GM21423 (cell line): ENCODE measurements at regions not wholly inside any gene's neighbourhood (a gene's known extent, or its start where the extent isn't known, plus 50 kb on each side); places are given as distances from the start of the nearest gene placed in this dataset.

Source experiments
- ATAC-seq: cut with Tn5 transposase; IDR thresholded peaks from one replicate; pipeline ENCODE4 v1.9.1; 2021; ENCODE audit warnings: mild to moderate bottlenecking, moderate library complexity; ENCODE audit not compliant: unreplicated experiment

DNA sequence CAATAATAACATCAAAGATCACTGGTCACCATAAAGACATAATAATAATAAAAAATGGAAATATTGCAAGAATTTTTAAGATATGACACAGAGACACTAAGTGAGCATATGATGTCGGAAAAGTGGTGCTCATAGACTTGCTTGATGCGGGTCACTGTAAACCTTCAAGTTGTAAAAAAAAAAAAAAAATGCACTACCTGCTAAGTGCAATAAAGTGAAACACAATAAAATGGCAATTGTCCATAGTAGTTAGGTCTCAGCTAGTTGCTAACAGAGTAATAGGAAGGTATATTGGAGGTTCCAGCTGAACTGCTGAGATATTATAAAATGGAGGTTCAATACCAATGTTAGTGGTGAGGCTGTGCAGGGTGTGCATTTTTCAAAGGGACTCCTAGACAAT lies 146.6 kb upstream of the MRPS22 start:
- no peak for ATAC-seq

DNA sequence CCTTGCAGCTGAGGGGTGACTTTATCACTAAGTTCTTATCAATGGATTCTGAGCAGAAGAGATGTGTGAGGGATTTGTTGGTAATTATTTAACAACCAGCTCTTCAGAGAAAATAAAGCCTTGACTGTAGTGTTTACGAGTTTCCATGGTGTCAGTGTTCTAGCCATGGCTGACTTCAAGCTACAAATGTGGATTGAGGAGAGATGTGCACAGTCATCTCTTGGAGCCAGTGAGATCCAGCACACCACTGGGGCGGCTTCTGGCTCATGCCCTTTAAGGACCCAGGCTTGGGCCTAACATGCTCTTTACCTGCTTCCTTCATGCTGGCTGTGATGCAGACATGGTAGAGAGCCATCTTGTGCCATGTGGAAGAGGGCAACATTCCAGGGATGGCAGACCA lies 145.6 kb upstream of the MRPS22 start:
- ATAC-seq, result no peak

DNA sequence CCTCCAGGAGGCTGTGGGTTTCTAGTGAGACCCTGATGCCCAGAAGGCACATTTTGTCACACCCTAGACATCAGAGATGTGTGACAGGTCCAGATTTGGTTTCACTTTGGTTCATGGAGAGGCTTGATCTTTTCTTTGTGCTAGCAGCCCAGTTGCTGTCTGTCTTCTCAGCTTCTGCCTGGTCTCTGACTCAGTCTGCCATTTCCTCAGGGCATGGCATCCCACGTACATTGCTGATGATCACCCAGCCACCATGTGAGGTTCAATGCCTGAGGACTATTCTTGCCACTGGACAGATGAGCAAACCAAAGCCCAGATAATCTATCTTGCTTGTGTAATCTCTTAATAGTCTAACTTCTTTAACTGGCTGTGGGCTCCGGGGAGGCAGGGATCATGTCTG lies 144.9 kb upstream of the MRPS22 start:
- no peak for ATAC-seq

DNA sequence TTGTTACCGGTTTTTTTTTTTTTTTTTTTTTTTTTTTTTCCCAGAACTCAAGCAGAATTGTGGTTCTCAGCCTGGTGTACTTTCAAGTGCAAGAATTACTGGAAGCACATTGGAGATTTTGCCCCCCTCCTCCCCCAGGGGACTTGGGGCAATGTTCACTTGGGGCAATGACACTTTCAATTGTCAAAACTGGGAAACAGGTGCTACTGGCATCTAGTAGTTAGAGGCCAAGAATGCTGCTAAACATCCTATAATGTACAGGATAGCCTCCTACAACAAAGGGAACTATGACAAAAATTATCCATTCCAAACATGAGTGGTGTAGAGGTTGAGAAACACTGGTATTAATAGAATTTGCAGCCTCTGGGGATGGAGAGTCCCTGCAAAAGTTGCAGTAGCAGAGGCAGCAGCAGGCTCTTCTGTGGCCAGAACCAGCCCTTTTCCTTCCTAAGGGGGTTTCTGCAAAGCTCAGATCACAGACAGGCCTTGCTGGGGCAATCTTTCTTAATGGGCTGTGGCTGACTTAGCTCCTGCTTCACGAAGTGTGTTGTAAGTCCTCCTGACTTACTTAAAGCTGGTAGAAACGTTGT lies 144.3 kb upstream of the MRPS22 start:
- no peak for ATAC-seq

DNA sequence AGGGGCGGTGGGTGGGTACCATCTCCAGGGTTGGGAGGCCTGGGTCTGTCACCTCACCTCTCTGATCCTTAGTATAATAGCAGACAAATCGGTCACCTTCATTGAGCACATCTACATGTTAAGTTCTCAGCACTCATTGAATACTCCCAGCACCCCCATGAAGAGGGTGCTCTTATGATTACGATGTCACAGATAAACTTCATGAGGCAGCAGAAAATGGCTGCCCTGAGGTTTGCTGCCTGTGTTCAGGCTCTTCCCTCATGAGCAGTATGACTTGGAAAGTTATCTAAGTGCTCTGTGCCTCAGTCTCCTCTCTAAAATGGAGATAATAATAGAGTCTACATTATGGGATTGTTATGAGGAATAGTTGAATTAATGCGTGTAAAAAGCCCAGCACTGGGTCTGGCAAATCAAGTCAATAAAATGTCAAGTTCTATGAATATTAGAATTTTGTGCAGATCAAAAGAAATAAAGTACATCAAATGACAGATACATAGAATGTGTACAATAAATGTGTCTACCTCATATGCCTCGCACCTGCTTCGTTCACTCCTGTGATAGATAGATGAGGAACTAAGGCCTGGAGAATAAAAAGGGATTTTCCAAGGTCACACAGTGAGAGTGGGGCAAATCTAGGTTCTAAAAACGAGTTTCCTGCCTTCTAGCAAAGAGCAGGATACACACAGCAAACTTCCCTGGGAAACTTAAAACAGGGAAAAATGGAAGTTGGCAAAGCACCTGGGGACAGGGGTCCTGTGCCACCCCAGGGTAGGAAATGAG lies 142.2 kb upstream of the MRPS22 start:
- no peak for ATAC-seq

DNA sequence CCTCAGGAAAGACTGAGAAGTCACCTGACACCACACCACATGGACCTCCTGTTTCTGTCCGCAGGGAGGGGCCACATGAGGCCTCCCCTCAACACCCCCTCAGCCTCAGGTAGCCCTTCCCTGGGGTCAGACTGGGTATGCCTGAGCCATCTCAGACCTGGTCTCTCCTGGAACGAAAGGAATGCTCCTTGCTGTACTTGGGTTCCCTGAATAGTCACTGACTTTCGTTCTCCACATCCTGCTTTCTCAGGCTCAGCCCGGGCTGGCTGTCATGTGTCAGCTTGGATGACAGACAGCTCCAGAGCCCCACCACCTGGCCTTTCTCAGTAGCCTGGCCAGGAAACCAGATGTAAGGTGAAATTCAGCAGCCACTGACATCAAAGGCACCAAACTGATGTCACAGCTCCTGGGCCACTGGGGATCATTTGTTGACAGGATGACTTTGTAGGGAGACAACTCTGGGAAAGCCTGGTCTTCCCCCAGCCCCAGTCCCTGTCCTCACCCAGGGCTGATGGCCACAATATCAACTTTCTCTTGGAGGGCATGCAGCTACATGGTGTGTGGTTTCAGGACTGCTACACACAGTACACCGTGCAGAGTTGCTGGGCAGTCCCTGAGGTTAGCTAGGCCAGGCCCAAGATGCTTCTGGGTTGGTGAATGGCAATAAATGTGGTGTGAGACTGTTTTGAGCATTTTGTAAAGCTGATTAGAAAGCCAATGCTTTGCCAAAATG lies 141.4 kb upstream of the MRPS22 start:
- ATAC-seq, result peak; percentile 55

DNA sequence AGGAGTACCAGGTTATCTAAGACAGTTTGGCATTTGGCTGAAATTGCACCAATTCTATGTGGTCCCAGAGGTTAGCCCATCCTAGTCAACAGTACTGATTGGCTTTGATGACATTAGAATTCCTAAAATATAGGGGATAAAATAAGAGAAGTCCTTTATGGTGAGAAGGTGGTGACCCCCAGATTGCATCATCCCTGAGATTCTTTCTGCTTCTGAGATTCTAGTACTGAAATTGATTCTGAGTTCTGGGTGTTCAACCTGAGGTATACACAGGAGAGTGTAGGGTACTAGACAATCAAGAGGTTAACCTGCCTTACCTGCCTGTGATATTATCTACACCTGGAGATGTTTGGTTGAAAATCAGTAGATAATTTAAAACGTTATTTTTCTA lies 140.9 kb upstream of the MRPS22 start:
- ATAC-seq, result no peak

DNA sequence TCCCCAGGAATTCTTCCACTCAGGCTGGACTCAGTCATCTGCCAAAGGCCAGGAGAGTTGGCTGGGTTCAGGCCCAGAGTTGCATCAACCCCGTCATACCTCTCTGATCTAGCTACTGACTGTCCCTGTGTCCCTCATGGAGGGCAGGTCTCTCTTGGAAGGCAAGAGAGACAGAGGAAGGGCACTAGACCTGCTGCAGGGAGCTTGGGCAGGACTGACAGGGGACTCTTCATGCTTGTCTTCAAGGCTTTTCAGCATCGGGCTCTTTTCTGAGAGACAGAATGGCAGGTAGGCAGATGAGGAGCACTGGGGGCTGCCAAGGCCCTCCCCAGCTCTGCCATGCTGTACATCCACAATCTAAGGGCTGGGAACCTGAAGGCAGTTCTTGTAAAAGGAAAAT lies 140.1 kb upstream of the MRPS22 start:
- ATAC-seq, result no peak

DNA sequence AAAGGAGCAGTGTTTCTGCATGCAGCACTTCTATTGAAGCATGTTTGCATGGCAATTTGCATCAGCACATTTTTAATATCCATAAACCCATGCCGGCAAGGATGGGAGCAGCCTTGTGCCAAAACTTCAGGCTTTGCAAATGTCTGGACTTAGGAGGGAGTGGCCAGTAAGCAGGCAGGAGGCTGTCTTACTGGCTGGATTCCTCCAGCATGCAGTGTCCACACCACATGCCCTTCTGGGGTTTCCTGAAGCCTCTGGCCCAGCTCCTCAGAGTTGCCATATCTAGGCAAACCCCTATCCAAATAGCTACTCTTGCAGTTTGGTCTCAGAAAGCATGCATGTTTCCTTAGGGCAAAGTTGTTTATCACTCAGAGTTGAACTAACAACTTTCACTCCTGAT lies 139.1 kb upstream of the MRPS22 start:
- ATAC-seq, result no peak

DNA sequence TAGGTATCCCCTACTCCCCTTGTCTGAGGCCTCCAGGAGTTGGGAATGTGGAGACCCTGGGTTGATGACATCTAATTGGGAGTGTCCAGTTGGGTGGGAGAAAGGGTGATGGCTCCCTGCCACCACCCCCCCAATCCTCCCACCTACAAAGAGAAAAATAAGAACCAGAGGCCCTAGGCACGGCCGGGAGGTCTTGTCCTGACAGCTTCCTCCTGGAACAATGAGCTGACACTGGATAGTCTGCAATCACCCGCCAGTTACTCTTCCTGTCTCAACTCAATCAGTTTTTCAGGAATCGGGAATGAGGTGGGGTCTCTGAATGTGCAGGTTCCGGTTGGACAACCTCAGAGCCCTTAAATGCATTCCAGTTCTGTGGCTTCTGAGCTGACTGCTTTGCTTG lies 129.9 kb upstream of the MRPS22 start:
- ATAC-seq, result no peak

DNA sequence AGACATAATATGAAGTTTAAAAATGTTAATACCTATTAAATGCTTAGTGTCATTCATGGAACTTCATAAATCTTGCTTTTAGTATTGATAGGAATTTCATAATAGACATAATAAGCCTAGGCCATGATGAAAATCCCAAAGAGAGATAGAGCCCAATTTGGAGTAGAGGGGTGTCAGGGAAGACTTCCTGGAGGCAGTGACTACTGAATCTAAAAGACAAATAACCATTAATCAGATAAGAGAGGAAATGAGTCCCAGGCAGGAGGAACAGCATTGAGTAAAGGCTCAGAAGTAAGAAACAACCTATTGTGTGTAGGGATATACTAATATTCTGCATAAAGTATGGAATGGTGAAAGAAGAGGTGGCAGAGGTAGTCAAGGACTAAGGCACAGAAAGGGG lies 126.9 kb upstream of the MRPS22 start:
- no peak for ATAC-seq

DNA sequence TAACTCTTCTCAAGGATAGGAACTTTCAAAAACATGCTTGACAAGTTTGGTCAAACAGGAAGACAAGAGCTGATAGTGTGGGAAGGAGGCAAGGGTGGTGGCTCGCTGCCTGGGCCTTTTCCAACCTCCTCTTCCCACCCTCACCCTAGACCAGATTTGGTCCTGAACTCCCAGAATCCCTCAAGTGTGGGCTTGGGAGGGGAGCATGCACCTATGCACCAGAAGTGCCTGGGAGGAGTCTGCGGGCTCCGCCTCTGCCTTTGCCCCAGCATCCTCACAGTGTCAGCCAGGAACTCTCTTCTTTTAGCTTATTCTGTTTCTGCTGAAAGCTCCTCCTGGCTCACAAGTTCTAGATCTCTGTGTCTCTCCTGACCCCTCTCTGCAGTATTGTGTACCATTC lies 126.2 kb upstream of the MRPS22 start:
- ATAC-seq, result no peak

DNA sequence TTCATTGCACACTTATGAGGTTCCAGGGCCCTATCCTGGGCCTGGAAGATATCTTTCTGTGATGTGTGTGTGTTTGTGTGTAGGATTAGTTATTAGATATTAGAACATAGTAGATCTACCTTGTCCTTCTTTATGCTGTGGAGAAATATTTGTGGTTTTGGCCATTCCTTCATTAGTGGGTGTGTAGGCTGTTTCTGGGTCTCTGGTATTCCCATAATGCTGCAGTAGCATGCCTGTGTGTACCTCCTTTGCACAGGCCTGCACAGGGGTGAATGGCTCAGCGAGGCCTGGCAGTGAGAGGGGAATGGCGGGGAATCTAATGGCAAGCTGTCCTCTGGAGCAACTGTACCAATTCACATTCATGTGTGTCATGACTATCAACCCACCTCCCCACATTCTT lies 125.8 kb upstream of the MRPS22 start:
- no peak for ATAC-seq

DNA sequence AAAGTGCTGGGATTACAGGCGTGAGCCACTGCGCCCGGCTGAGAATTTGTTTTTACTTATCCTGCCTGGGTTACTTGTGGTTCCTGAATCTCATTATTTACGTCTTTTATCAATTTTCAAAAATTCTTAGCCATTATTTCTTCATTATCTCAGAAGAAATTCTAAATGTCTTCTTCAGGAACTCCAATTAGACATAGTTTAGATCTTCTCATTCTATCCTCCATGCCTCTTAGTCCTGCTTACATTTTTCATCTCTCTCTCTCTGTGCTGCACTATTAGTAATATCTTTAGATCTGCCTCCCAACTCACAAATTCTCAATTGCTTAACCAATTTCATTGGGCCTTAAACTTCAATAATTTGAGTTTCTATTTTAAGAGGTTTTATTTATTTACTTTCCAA lies 124.4 kb upstream of the MRPS22 start:
- ATAC-seq, result no peak

DNA sequence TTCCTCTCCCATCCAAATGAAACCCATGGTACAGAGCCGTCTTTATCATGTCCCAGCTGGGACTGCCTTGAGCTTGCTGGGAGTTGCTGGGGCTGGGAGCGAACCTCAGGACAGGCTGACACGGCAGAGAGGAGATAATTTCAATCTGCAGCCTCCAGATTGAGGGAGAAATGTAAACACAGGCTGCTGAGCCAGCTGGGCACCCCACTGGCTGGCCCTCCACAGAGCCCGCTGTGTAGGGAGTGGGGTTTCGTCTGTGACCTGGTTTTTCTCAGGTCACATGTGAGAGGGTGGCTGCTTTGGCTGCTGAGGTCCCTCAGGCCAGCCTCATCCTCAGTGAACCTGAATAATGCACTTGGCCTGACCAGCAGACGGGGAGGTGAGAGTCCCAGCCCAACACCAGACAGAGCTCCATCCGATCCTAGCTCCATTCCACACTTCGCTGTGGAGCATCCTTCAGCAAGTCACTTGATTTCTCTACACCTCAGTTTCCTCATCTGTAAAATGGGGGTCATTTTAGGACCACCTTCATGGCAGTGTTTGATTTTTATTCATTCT lies 121.6 kb upstream of the MRPS22 start:
- ATAC-seq, result no peak

DNA sequence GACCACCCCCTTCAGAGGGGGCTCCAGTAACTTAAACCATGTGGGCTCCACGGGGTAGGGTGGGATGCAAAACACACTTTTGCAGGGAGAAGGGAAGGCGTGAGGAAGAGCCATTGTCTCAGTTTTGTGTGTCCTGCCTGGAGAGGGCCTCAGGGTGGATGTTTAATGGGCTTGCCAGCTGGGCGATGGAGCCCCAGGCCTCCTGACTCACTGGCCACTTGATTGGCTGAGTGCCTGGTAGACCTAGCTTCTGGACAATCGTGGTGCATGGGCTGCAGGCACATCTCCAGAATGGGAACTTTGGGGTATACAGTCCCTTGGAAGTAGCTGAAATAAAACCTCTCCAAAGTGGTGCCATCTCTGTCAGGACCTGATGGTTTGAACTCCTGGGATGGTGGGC lies 118.3 kb upstream of the MRPS22 start:
- ATAC-seq, result no peak

DNA sequence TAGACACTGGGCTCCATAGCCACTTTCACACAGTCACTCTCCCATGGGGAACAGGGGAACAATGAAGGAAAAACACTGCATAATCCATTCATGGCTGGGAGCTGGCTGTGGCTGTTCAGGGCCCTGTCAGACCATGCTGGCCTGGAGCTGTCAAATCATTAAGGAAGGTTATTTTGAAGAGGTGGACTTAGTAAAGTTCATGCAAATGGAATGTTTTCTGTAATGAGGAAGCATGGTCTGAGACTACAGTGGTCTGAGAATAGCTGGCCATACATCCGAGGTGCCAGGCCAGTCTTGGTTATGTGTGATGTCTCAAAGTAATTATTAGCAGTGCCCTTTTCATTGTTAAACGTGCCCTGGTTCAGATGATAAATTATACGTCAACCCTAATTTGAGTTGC lies 117.1 kb upstream of the MRPS22 start:
- ATAC-seq, result no peak

DNA sequence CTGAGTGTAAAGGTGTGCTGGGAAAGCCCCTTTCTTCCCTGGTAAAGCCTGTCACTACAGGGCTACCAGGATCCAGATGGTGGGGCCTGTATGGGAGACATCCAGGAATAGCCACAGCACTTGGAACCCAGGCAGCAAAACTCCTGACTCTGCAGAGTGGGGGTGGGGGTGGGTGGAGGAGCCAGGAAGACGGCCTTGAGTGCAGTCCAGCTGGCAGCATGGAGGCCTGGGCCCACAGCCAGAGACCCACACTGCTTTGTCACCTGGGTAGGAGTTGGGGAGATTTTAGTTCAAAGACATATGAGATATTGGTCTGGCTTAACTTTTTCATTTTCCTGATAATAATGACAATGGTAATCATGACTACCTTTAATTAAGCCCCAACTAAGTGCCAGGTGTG lies 116.7 kb upstream of the MRPS22 start:
- ATAC-seq, result no peak

DNA sequence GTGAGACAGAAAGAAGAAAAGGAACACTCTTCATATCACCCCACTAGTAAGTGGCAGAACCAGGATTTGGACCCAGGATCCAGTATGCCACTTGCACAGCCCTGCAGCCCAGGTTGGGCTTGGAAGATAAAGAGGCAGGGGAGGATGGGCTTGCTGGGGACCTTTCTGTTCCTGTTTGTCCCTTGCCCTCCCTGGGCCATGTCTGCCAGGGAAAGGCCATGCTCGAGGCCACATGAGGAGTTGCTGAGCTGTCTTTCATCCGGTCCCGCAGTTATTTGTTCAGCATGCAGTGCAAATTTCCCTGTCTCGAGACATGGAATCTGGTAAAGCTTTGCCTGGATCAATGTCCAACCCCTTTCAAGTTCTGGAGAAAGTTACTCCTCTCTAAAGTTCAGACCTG lies 116.0 kb upstream of the MRPS22 start:
- ATAC-seq, result no peak

DNA sequence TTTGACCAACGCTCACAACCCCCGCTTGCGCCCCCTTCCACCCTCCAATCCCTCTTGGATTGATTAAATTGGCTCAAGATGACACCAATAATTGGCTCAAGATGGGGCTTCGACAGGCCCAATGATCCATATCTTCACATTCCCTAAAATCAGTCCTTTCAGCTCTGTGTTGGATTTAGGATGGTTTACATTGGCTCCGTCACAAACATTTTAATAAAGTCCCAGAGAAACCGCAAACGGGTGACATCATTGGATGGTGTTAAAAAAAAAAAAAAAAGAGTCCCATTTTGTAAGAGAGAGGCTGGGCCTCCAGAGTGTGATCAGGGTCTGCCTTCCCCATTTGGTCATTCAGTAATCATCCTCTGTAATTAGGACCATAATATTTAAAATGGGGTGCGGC lies 113.4 kb upstream of the MRPS22 start:
- no peak for ATAC-seq

DNA sequence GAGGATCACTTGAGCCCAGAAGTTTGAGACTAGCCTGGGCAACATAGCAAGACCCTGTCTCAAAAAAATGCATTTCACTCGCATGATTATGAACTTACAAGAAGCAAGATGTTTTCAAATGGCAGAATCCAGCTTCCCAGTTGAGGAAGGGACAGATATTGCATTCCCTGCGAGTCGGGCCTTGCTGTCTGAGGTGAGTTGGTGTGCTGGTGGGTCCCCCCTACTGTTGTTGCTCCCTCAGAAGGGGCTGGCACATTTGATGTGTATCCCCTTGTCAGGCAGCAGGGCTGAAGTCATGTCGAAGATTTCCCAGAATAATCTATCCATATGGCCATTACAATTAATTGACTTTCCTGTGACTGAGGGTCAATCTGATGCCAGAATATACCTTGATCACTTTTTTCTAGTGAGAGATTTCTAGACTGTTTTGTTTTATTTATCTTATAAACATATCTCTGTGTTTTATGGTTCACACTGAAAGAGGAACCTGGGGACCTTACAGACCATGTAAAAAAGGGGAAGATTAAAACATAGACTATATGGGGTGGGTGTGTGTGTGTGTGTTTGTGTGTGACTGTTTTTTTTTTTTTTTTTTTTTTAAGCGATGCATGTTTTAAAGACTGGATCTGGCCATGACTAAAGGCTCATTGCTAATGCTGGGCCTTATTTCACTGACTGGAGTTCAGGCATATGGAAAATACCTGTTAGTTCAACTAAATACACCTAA lies 112.1 kb upstream of the MRPS22 start:
- no peak for ATAC-seq
